HCEC 1CT (cell line): ENCODE measurements at regions not wholly inside any gene's neighbourhood (a gene's known extent, or its start where the extent isn't known, plus 50 kb on each side); places are given as distances from the start of the nearest gene placed in this dataset.
"Not testable (repeated sequence)": the region's sequence is repeated elsewhere in the genome, so short reads cannot be mapped to it uniquely, and the experiment has no call there.

ENCODE experiments used
- DNase-seq: peaks from one replicate; pipeline ENCODE4 v3.0.0-alpha.2; 2017

DNA sequence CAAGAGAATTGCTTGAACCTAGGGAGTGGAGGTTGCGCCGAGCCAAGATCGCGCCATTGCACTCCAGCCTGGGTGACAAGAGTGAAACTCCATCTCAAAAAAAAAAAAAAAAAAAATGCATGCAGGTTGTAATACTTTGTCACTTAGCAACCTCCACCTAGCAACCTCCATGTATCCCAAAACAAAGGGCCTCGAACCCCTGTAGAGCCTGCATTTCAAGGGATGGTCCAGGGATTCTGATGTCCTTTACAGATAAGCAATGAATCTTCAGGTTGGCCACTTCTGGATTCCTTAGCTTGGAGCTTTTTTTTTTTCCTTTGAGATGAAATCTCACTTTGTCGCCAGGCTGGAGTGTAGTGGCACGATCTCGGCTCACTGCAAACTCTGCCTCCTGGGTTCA lies 1211.0 kb downstream of the TYW1 start:
- DNase-seq, result no peak

DNA sequence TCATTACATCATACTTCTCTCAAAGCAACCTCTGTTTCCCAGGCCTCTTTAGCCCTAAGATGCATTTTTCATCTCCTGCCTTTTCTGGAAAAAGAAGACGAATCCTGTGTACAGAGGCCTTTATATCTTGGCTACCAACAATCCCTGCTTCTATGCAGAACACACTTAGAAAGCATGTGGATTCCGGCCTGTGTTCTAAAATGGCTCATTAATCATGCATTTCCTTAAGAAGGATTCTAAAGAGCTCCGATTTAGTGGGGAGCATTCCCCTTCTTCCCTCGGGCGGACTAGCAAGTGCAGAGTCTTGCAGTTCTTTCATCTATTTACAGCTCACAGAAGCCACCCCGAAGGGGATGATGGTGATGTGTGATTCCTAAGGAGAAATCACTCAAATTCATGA lies 1212.9 kb downstream of the TYW1 start:
- DNase-seq, result no peak

DNA sequence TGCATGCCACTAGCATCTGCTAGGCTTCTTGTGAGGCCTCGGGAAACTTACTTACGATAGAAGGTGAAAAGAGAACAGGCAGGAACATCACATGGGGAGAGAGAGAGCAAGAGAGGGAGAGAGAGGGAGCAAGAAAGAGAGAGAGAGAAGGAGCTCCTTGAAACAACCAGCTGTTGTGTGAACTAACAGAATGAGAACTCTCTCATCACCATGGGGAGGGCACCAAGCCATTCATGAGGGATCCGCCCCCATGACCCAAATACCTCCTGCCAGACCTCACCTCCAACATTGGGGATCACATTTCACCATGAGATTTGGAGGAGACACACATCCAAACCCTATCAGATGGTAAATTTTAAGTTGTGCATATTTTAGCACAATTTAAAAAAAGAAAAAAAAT lies 1217.2 kb downstream of the TYW1 start:
- no peak for DNase-seq

DNA sequence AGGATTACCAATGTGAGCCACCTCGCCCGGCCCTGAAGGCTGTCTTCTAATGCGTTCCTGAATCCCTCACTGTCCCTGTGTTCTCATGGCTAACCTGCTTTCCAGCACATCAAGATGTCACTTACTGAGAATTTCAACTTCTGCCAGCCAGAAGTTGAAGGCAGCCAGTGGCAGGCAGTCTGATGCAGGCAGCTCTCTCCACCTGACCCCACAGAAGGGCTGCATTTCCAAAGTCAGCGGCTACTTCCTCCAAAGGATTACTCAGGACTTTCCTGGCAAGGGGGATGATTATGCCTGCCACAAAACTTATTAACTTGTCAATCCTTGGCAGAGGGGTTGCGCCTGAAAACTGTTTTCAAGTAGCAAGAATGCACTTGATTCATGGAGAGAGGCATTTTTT lies 1219.4 kb downstream of the TYW1 start:
- DNase-seq, result no peak

- no peak for DNase-seq
Observed at GRCh38 chr7:68217426-68217825, 1220.8 kb downstream of the TYW1 start.

- no peak for DNase-seq
Observed at GRCh38 chr7:68218461-68218860, 1221.8 kb downstream of the TYW1 start.

DNA sequence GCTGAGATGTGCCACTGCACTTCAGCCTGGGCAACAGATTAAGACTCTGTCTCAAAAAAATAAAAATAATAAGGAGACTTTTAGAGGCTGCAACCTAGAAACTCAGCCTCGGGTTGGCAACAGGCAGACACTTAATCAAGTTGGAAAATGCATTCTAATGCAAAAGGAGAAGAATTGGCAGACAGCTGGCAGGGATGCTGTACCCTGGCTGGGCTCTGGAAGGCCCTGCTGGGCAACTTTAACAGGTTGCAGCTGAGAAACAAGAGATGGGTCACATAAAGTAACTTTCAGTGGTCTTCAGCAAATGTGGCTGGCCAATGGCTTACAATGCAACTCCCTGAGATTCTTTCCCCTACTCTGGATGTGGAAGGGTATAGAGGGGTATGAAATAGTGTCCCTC lies 1225.7 kb downstream of the TYW1 start:
- DNase-seq, result no peak

DNA sequence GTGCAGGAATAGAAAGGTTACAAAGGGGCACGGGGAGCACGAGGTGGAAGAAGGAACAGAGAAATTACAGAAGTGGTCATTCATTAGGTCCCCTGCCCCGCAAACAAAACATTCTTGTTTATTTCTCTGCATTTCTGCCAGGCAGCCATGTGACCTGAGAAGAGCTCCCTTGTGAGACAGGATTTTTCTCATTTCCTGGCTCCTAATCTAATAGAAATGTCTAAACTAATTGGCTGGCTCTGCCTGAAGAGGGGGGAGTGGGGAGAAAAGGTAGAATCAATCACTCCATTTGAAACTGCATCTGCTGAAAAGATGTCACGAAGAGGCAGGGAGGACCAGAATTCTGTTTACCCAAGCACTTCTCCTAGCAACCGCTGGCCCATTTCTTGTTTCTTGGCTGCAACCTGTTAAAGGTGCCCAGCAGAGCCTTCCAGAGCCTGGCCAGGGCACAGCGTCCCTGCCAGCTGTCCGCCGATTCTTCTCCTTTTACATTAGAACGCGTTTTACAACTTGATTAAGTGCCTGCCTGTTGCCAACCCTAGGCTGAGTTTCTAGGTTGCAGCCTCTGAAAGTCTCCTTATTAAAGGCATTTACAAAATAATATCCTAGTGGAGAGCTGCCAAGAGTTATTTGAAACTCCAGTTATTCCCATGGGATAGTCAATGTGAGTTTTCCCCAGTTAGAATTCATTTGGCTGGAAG lies 1227.6 kb downstream of the TYW1 start:
- DNase-seq, result no peak

DNA sequence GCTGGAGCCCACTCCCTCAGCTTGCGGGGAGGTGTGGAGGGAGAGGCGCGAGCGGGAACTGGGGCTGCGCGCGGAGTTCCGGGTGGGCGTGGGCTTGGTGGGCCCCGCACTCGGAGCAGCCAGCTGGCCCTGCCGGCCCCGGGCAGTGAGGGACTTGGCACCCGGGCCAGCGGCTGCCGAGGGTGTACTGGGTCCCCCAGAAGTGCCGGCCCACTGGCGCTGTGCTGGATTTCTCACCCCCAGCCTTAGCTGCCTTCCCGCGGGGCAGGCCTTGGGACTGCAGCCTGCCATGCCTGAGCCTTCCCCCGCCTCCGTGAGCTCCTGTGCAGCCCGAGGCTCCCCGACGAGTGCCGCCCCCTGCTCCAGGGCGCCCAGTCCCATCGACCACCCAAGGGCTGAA lies 1234.4 kb downstream of the TYW1 start:
- not testable (repeated sequence) for DNase-seq

GRCh38 chr7:68235937-68236336 lies 1239.3 kb downstream of the TYW1 start:
- no peak for DNase-seq

GRCh38 chr7:68238204-68238805 lies 1241.7 kb downstream of the TYW1 start:
- no peak for DNase-seq

- no peak for DNase-seq
Observed at GRCh38 chr7:68243128-68243527, 1246.5 kb downstream of the TYW1 start.

DNA sequence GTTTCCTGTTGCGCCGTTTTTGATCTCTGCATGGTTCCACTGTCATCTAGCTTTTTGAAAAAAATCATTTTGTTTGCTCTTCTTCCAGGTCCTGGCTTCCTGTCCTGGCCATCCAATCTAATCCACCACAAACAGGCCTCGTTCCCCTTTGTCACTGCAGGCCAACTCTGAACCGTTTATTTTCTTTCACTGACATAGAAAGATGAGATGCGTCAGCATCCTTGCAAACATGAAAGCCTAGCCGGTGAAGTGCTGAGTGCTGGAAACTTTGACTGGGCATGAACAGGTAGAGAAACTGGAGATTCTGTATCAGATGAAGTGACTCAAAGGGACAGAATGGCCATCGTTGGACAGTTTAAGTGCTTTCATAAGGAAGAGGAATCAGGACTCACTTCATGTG lies 1247.8 kb downstream of the TYW1 start:
- no peak for DNase-seq

DNA sequence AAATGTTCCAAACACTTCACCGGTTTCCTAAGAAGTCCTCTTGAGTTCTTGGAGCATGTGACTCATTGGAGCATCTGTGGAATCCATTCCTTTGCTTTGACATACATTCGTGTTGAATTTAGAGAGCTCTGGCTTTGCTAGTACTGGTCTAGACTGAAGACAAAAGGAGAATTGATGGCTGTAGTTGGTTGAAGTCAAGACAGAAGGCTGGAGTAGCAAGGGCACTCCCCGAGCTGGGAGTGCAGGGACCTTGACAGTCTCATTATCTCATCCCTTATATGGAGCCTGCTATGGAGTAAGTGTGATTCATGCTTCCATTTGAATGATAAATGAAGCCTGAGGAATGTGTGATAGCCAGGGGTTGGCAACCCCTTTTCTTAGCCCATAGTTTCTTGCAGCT lies 1249.1 kb downstream of the TYW1 start:
- no peak for DNase-seq

DNA sequence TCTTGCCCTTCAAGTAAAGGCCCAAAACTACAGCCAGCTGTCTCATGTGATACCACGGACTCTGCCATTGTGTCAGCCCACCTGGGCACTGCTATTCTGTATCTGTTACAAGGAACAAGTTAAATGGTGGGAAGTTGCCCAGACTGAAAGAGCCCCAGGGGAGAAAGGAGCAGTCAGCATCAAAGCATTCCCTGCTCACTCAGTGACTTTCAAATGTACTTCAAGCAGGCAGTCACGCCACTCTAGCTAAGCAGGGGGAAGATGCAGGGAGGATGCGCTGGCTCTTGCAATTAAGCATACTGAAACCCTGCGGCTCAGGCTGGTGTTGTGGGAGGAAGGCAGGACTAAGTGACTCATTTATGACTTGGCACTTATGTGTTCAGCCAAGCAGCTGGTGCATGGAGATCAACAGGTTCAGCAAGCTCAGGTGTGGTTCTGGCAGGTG lies 1249.6 kb downstream of the TYW1 start:
- DNase-seq, result no peak

DNA sequence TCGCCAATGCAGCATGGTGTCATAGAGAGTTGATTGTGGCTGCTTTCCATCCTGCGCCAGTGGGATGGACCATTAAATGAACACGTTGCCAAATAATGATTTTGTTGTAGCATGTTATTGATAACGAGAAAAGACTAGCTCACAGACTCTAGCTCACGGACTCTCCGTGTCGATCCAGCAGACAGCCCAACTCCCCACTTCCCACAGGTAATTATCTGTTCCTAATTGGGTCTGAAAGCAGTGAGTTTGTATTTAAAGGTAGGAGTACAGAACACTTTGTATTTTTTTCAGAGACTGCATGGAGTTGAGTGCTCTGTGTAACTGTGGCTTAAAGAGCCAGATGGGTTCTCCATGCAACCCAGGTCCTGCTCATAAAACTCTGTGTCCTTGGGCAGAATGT lies 1250.5 kb downstream of the TYW1 start:
- no peak for DNase-seq

- DNase-seq, result no peak
Observed at GRCh38 chr7:68247571-68247970, 1250.9 kb downstream of the TYW1 start.

- no peak for DNase-seq
Observed at GRCh38 chr7:68248973-68249372, 1252.3 kb downstream of the TYW1 start.

- no peak for DNase-seq
Observed at GRCh38 chr7:68249611-68250010, 1253.0 kb downstream of the TYW1 start.

- no peak for DNase-seq
Observed at GRCh38 chr7:68250143-68250542, 1253.5 kb downstream of the TYW1 start.

DNA sequence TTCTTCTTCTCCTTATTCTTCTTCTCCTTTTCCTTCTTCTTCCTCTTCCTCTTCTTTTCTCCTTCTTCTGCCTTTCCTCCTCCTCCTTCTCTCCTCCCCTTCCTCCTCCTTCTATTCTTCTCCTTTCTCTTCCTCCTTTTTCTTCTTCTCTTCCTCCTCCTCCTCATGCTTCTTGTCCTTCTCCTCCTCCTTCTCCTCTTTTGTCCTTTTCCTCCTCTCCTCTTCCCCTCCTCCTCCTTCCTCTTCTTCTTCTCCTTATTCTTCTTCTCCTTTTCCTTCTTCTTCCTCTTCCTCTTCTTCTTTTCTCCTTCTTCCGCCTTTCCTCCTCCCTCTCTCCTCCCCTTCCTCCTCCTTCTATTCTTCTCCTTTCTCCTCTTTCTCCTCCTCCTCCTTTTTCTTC lies 1258.2 kb downstream of the TYW1 start:
- DNase-seq, result not testable (repeated sequence)

DNA sequence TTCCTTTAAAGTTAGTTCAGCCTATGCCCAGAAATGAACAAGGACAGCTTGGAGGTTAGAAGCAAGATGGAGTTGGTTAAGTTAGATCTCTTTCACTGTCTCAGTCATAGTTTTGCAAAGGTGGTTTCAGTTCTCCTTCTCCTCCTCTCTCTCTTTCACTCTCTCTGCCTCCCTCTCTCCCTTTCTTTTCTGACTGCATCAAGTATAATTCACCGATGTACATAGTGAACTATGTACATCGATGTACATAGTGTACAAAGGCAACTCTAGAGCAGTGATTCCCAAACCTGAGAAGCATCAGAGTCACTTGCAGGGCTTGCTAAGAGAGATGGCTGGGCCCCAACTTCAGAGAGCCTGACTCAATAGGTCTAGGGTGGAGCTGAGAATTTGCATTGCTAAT lies 1259.7 kb downstream of the TYW1 start:
- DNase-seq, result no peak

DNA sequence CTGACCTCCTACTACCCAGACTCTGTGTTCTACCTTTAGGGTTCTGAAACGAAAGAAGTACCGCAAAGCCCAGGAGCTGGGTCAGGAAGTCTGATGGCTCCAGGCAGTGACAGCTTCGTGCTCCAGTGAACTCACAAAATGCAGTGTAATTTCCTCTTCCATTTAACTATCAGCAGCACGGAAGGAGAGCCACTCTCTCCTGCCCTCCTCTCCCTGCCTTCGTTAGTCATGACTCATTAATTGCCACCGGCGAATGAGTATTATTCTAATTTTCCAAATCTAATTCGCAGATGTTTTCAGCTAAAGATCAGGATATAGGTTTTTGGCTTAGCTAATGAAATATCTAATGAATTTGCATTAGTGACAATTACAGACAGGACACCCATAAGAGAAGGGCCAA lies 1262.0 kb downstream of the TYW1 start:
- no peak for DNase-seq

GRCh38 chr7:68265258-68265657 lies 1268.6 kb downstream of the TYW1 start:
- DNase-seq, result no peak

GRCh38 chr7:68266004-68266579 lies 1269.5 kb downstream of the TYW1 start:
- DNase-seq, result no peak
